ENCODE measurements at regions not wholly inside any gene's neighbourhood (a gene's known extent, or its start where the extent isn't known, plus 50 kb on each side); places are given as distances from the start of the nearest gene placed in this dataset.

- ATAC-seq (replicated peaks in 1 of 4) (no peak), DNase-seq (no peak)
- no peaks in the 10 kb centered on the region for H3K36me3 ChIP-seq (ENCODE audit: control insufficient read depth in 2 of 2, extremely low read depth in 1 of 2, insufficient read depth in 1 of 2, low read length in 1 of 2)
- H3K27ac ChIP-seq (ENCODE audit: low read length): no peak overlapping the region
- Mint-ChIP-seq H3K27me3 (peaks cover 0 to 3% of the 10 kb centered on the region in 2 donors), H3K9me3 (no peaks in the 10 kb centered on the region), H3K4me3 (no peak overlapping the region), H3K4me1 (no peaks in the 10 kb centered on the region), H3K27ac (no peak overlapping the region), H3K36me3 (no peaks in the 10 kb centered on the region)
- ChIA-PET CTCF (no interaction called here), POLR2A (no interaction called here)
- H3K4me3 ChIP-seq (ENCODE audit: control insufficient read depth in 1 of 2, extremely low read depth in 1 of 2, low read length in 1 of 2): no peak overlapping the region
- peaks cover 0 to 41% of the 10 kb centered on the region in 2 experiments for H3K27me3 ChIP-seq (replicated peaks in 1 of 2; ENCODE audit: control insufficient read depth in 2 of 2, extremely low read depth in 1 of 2, insufficient read depth in 2 of 2, low read length in 1 of 2)
- 89% methylated on average over 17 of the region's 24 CpGs for WGBS (ENCODE audit: insufficient coverage)
- H3K9me3 ChIP-seq: no peaks in the 10 kb centered on the region
- peaks cover 0 to 4% of the 10 kb centered on the region in 2 experiments for H3K4me1 ChIP-seq (ENCODE audit: control insufficient read depth in 1 of 2, extremely low read depth in 1 of 2, insufficient read depth in 2 of 2, low read length in 2 of 2)
Measured at GRCh38 chr9:136611606-136612005, 51.1 kb upstream of the EGFL7 start.

- no peak for ATAC-seq (replicated peaks in 1 of 4)
- no peaks in the 10 kb centered on the region for H3K9me3 Mint-ChIP-seq
- H3K4me1 Mint-ChIP-seq: no peaks in the 10 kb centered on the region
- no peaks in the 10 kb centered on the region for H3K36me3 Mint-ChIP-seq
- ChIA-PET CTCF (no interaction called here), POLR2A (no interaction called here)
- no peak overlapping the region for H3K27ac Mint-ChIP-seq
- no peak for DNase-seq
- H3K9me3 ChIP-seq: no peaks in the 10 kb centered on the region
- H3K4me3 ChIP-seq (ENCODE audit: control insufficient read depth in 1 of 2, extremely low read depth in 1 of 2, low read length in 1 of 2): no peak overlapping the region
- WGBS (ENCODE audit: insufficient coverage): 93% methylated on average over 4 of the region's 11 CpGs
- no peak overlapping the region for H3K4me3 Mint-ChIP-seq
- H3K4me1 ChIP-seq (ENCODE audit: control insufficient read depth in 1 of 2, extremely low read depth in 1 of 2, insufficient read depth in 2 of 2, low read length in 2 of 2): peaks cover 0 to 4% of the 10 kb centered on the region in 2 experiments
- H3K27ac ChIP-seq (ENCODE audit: low read length): no peak overlapping the region
- peaks cover 0 to 3% of the 10 kb centered on the region in 2 donors for H3K27me3 Mint-ChIP-seq
- peaks cover 0 to 46% of the 10 kb centered on the region in 2 experiments for H3K27me3 ChIP-seq (replicated peaks in 1 of 2; ENCODE audit: control insufficient read depth in 2 of 2, extremely low read depth in 1 of 2, insufficient read depth in 2 of 2, low read length in 1 of 2)
- no peaks in the 10 kb centered on the region for H3K36me3 ChIP-seq (ENCODE audit: control insufficient read depth in 2 of 2, extremely low read depth in 1 of 2, insufficient read depth in 1 of 2, low read length in 1 of 2)
Measured at GRCh38 chr9:136611119-136611518, 51.6 kb upstream of the EGFL7 start.

GRCh38 chr9:136610426-136610825, 52.3 kb upstream of the EGFL7 start:
- DNase-seq: no peak
- Histone ChIP-seq H3K4me1 (ENCODE audit: control insufficient read depth in 1 of 2, extremely low read depth in 1 of 2, insufficient read depth in 2 of 2, low read length in 2 of 2) (no peaks in the 10 kb centered on the region), H3K27me3 (replicated peaks in 1 of 2; ENCODE audit: control insufficient read depth in 2 of 2, extremely low read depth in 1 of 2, insufficient read depth in 2 of 2, low read length in 1 of 2) (peaks cover 0 to 51% of the 10 kb centered on the region in 2 experiments), H3K9me3 (no peaks in the 10 kb centered on the region), H3K27ac (ENCODE audit: low read length) (no peak overlapping the region), H3K4me3 (ENCODE audit: control insufficient read depth in 1 of 2, extremely low read depth in 1 of 2, low read length in 1 of 2) (no peak overlapping the region), H3K36me3 (ENCODE audit: control insufficient read depth in 2 of 2, extremely low read depth in 1 of 2, insufficient read depth in 1 of 2, low read length in 1 of 2) (no peaks in the 10 kb centered on the region)
- ATAC-seq (replicated peaks in 1 of 4): no peak
- Mint-ChIP-seq H3K36me3 (no peaks in the 10 kb centered on the region), H3K27me3 (peaks cover 3 to 7% of the 10 kb centered on the region in 2 donors), H3K9me3 (no peaks in the 10 kb centered on the region), H3K4me3 (no peak overlapping the region), H3K4me1 (no peaks in the 10 kb centered on the region), H3K27ac (no peak overlapping the region)
- ChIA-PET POLR2A (no interaction called here), CTCF (no interaction called here)
- 91% methylated on average over 12 of the region's 14 CpGs for WGBS (ENCODE audit: insufficient coverage)

- Histone ChIP-seq H3K4me3 (ENCODE audit: control insufficient read depth in 1 of 2, extremely low read depth in 1 of 2, low read length in 1 of 2) (no peak overlapping the region), H3K4me1 (ENCODE audit: control insufficient read depth in 1 of 2, extremely low read depth in 1 of 2, insufficient read depth in 2 of 2, low read length in 2 of 2) (no peaks in the 10 kb centered on the region), H3K36me3 (ENCODE audit: control insufficient read depth in 2 of 2, extremely low read depth in 1 of 2, insufficient read depth in 1 of 2, low read length in 1 of 2) (no peaks in the 10 kb centered on the region), H3K27ac (ENCODE audit: low read length) (no peak overlapping the region), H3K27me3 (replicated peaks in 1 of 2; ENCODE audit: control insufficient read depth in 2 of 2, extremely low read depth in 1 of 2, insufficient read depth in 2 of 2, low read length in 1 of 2) (peaks cover 0 to 57% of the 10 kb centered on the region in 2 experiments), H3K9me3 (no peaks in the 10 kb centered on the region)
- Mint-ChIP-seq H3K27ac (no peak overlapping the region), H3K27me3 (peaks cover 5 to 12% of the 10 kb centered on the region in 2 donors), H3K4me3 (no peak overlapping the region), H3K4me1 (no peaks in the 10 kb centered on the region), H3K36me3 (no peaks in the 10 kb centered on the region), H3K9me3 (no peaks in the 10 kb centered on the region)
- POLR2A ChIA-PET: no interaction called here
- 80% methylated on average over 10 of the region's 17 CpGs for WGBS (ENCODE audit: insufficient coverage)
- CTCF ChIA-PET: no interaction called here
- no peak for ATAC-seq (replicated peaks in 1 of 4)
- DNase-seq: no peak
Measured at GRCh38 chr9:136609838-136610311, 52.8 kb upstream of the EGFL7 start.

- Histone ChIP-seq H3K36me3 (ENCODE audit: control insufficient read depth in 2 of 2, extremely low read depth in 1 of 2, insufficient read depth in 1 of 2, low read length in 1 of 2) (no peaks in the 10 kb centered on the region), H3K27ac (ENCODE audit: low read length) (no peak overlapping the region), H3K4me1 (ENCODE audit: control insufficient read depth in 1 of 2, extremely low read depth in 1 of 2, insufficient read depth in 2 of 2, low read length in 2 of 2) (peaks cover 0 to 2% of the 10 kb centered on the region in 2 experiments), H3K9me3 (no peaks in the 10 kb centered on the region), H3K4me3 (ENCODE audit: control insufficient read depth in 1 of 2, extremely low read depth in 1 of 2, low read length in 1 of 2) (no peak overlapping the region), H3K27me3 (replicated peaks in 1 of 2; ENCODE audit: control insufficient read depth in 2 of 2, extremely low read depth in 1 of 2, insufficient read depth in 2 of 2, low read length in 1 of 2) (peaks cover 0 to 64% of the 10 kb centered on the region in 2 experiments)
- H3K27ac Mint-ChIP-seq: no peak overlapping the region
- ATAC-seq (replicated peaks in 1 of 4) (no peak), DNase-seq (no peak)
- H3K9me3 Mint-ChIP-seq: no peaks in the 10 kb centered on the region
- no peaks in the 10 kb centered on the region for H3K36me3 Mint-ChIP-seq
- H3K4me1 Mint-ChIP-seq: no peaks in the 10 kb centered on the region
- peaks cover 5 to 14% of the 10 kb centered on the region in 2 donors for H3K27me3 Mint-ChIP-seq
- CTCF ChIA-PET: no interaction called here
- POLR2A ChIA-PET: no interaction called here
- 96% methylated on average over 6 of the region's 6 CpGs for WGBS (ENCODE audit: insufficient coverage)
- H3K4me3 Mint-ChIP-seq: no peak overlapping the region
Measured at GRCh38 chr9:136609160-136609475, 53.6 kb upstream of the EGFL7 start.

- no peak overlapping the region for H3K27ac ChIP-seq (ENCODE audit: low read length)
- Mint-ChIP-seq H3K27ac (no peak overlapping the region), H3K27me3 (peaks cover 5 to 17% of the 10 kb centered on the region in 2 donors), H3K4me3 (no peak overlapping the region), H3K9me3 (no peaks in the 10 kb centered on the region), H3K4me1 (peaks cover 0 to 2% (median 0%) of the 10 kb centered on the region in 3 donors), H3K36me3 (no peaks in the 10 kb centered on the region)
- H3K36me3 ChIP-seq (ENCODE audit: control insufficient read depth in 2 of 2, extremely low read depth in 1 of 2, insufficient read depth in 1 of 2, low read length in 1 of 2): no peaks in the 10 kb centered on the region
- ChIA-PET POLR2A (no interaction called here), CTCF (no interaction called here)
- DNase-seq (no peak), ATAC-seq (replicated peaks in 1 of 4) (no peak)
- 70% methylated on average over 14 of the region's 16 CpGs for WGBS (ENCODE audit: insufficient coverage)
- peaks cover 0 to 7% of the 10 kb centered on the region in 2 experiments for H3K4me1 ChIP-seq (ENCODE audit: control insufficient read depth in 1 of 2, extremely low read depth in 1 of 2, insufficient read depth in 2 of 2, low read length in 2 of 2)
- H3K4me3 ChIP-seq (ENCODE audit: control insufficient read depth in 1 of 2, extremely low read depth in 1 of 2, low read length in 1 of 2): no peak overlapping the region
- H3K9me3 ChIP-seq: no peaks in the 10 kb centered on the region
- H3K27me3 ChIP-seq (replicated peaks in 1 of 2; ENCODE audit: control insufficient read depth in 2 of 2, extremely low read depth in 1 of 2, insufficient read depth in 2 of 2, low read length in 1 of 2): peaks cover 0 to 70% of the 10 kb centered on the region in 2 experiments
Measured at GRCh38 chr9:136608348-136609159, 54.2 kb upstream of the EGFL7 start.
